ENCODE measurements at regions not wholly inside any gene's neighbourhood (a gene's known extent, or its start where the extent isn't known, plus 50 kb on each side); places are given as distances from the start of the nearest gene placed in this dataset.

DNA sequence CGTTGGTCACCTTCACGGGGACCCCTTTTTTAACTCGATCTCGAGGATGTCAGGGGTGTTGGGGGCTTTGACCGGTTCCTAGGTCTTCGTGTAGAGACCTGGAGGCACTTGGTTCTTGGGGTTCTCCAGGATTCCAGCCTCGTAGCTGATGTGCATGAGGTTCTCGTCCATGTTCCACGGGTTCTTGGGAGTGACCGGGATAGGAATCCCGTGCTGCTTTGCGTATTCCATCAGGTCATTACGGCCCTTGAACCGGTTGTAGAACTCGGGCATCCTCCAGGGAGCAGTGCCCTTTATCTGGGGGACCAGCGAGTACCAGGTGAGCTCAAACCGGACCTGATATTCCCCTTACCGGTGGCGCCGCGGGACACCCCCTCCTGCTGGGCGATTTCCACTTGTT, 88.0 kb upstream of the RIPOR2 start:
- TF ChIP-seq, protein P1, sequence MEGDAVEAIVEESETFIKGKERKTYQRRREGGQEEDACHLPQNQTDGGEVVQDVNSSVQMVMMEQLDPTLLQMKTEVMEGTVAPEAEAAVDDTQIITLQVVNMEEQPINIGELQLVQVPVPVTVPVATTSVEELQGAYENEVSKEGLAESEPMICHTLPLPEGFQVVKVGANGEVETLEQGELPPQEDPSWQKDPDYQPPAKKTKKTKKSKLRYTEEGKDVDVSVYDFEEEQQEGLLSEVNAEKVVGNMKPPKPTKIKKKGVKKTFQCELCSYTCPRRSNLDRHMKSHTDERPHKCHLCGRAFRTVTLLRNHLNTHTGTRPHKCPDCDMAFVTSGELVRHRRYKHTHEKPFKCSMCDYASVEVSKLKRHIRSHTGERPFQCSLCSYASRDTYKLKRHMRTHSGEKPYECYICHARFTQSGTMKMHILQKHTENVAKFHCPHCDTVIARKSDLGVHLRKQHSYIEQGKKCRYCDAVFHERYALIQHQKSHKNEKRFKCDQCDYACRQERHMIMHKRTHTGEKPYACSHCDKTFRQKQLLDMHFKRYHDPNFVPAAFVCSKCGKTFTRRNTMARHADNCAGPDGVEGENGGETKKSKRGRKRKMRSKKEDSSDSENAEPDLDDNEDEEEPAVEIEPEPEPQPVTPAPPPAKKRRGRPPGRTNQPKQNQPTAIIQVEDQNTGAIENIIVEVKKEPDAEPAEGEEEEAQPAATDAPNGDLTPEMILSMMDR (IDR thresholded peaks at IDR 0.05; ENCODE audit: borderline replicate concordance, extremely low read depth, low read length, poor library complexity, severe bottlenecking): no peak
- no peak for TF ChIP-seq EZH2 (IDR thresholded peaks at IDR 0.05; ENCODE audit: borderline replicate concordance, low read depth, low read length, severe bottlenecking)

All from DND-41 (cell line).